ENCODE measurements at regions not wholly inside any gene's neighbourhood (a gene's known extent, or its start where the extent isn't known, plus 50 kb on each side); places are given as distances from the start of the nearest gene placed in this dataset.

- no peak for TF ChIP-seq CTCF (IDR thresholded peaks at IDR 0.05; ENCODE audit: extremely low read depth, insufficient read depth, missing control alignments)
- no peak for DNase-seq (ENCODE audit: low spot score)
- in situ Hi-C loops (cut with MboI; ENCODE audit: low pct_unique_long_range_greater_than_20kb, low sequenced_read_pairs, unreplicated experiment), result no loop called here
Measured at GRCh38 chr10:21100190-21100589, 203.1 kb upstream of the NEBL start.

GRCh38 chr10:21099291-21100062 is 202.4 kb upstream of the NEBL start:
- in situ Hi-C loops (cut with MboI; ENCODE audit: low pct_unique_long_range_greater_than_20kb, low sequenced_read_pairs, unreplicated experiment), result loop anchor here (25.0 kb wide), 1 partner anchor 363 kb away; no protein-coding TSS in a partner anchor
- no peak for DNase-seq (ENCODE audit: low spot score)
- no peak for TF ChIP-seq CTCF (IDR thresholded peaks at IDR 0.05; ENCODE audit: extremely low read depth, insufficient read depth, missing control alignments)

- TF ChIP-seq CTCF (IDR thresholded peaks at IDR 0.05; ENCODE audit: extremely low read depth, insufficient read depth, missing control alignments), result no peak
- in situ Hi-C loops (cut with MboI; ENCODE audit: low pct_unique_long_range_greater_than_20kb, low sequenced_read_pairs, unreplicated experiment), result loop anchor here (25.0 kb wide), 1 partner anchor 364 kb away; no protein-coding TSS in a partner anchor
- DNase-seq (ENCODE audit: low spot score), result no peak
Measured at GRCh38 chr10:21097926-21098355, 200.8 kb upstream of the NEBL start.

DNA sequence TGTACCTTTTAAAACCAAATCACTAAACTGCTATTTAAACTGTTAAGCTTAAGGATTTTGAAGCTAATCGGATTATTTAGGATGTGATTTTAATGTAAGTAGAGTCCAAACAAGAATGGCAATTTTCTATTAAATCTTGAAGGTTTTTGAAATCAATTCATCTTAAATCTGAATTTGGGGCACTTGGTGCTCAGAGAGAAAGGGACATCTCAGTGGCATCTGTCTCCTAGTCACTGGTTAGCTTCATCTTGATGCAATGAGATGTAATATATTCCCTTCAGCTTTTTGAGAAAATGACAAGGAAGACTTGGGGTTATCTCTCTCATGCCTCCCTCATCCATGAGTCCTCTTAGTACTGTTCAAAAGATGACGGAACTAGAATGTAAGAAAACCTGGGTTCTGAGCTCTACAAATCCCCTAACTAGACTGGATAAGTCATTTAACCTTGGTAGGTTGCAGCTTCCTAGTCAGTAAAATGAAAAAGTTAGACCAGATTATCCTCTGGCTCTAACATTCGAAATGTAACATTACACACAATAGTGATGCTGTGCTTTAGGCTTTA is 198.5 kb upstream of the NEBL start:
- in situ Hi-C loops (cut with MboI; ENCODE audit: low pct_unique_long_range_greater_than_20kb, low sequenced_read_pairs, unreplicated experiment), result loop anchor here (25.0 kb wide), 1 partner anchor 367 kb away; no protein-coding TSS in a partner anchor
- no peak for DNase-seq (ENCODE audit: low spot score)
- no peak for TF ChIP-seq CTCF (IDR thresholded peaks at IDR 0.05; ENCODE audit: extremely low read depth, insufficient read depth, missing control alignments)

- TF ChIP-seq CTCF (IDR thresholded peaks at IDR 0.05; ENCODE audit: extremely low read depth, insufficient read depth, missing control alignments), result no peak
- in situ Hi-C loops (cut with MboI; ENCODE audit: low pct_unique_long_range_greater_than_20kb, low sequenced_read_pairs, unreplicated experiment), result loop anchor here (25.0 kb wide), 1 partner anchor 367 kb away; no protein-coding TSS in a partner anchor
Measured at GRCh38 chr10:21095073-21095472, 198.0 kb upstream of the NEBL start.

GRCh38 chr10:21092683-21093524 is 195.8 kb upstream of the NEBL start:
- in situ Hi-C loops (cut with MboI; ENCODE audit: low pct_unique_long_range_greater_than_20kb, low sequenced_read_pairs, unreplicated experiment), result loop anchor here (25.0 kb wide), 1 partner anchor 369 kb away; no protein-coding TSS in a partner anchor
- DNase-seq (ENCODE audit: low spot score), result no peak
- no peak for TF ChIP-seq CTCF (IDR thresholded peaks at IDR 0.05; ENCODE audit: extremely low read depth, insufficient read depth, missing control alignments)

More at GRCh38 chr10:21095073-21095472, 198.0 kb upstream of the NEBL start:
- DNase-seq (ENCODE audit: low spot score), result no peak

All from GM13977 (cell line).